GM19240 (cell line): ENCODE measurements at regions not wholly inside any gene's neighbourhood (a gene's known extent, or its start where the extent isn't known, plus 50 kb on each side); places are given as distances from the start of the nearest gene placed in this dataset.

Experiments
- DNase-seq: peaks from one replicate; pipeline ENCODE4 v3.0.0; 2011; ENCODE audit warnings: low spot score; ENCODE audit not compliant: insufficient read length

- no peak for DNase-seq
Measured at GRCh38 chr3:117507958-117508357, 798.4 kb downstream of the TUSC7 start.

- no peak for DNase-seq
Measured at GRCh38 chr3:117509858-117510257, 800.3 kb downstream of the TUSC7 start.

GRCh38 chr3:117510396-117510795, 800.8 kb downstream of the TUSC7 start:
- DNase-seq: no peak

- no peak for DNase-seq
Measured at GRCh38 chr3:117512975-117513374, 803.4 kb downstream of the TUSC7 start.

- no peak for DNase-seq
Measured at GRCh38 chr3:117515309-117515708, 805.7 kb downstream of the TUSC7 start.

- DNase-seq: no peak
Measured at GRCh38 chr3:117518364-117518763, 808.8 kb downstream of the TUSC7 start.

- DNase-seq: no peak
Measured at GRCh38 chr3:117519776-117520175, 810.2 kb downstream of the TUSC7 start.

GRCh38 chr3:117520582-117520981, 811.0 kb downstream of the TUSC7 start:
- no peak for DNase-seq

- DNase-seq: no peak
Measured at GRCh38 chr3:117523418-117523817, 813.8 kb downstream of the TUSC7 start.

GRCh38 chr3:117524890-117525289, 815.3 kb downstream of the TUSC7 start:
- DNase-seq: no peak

- peak; percentile 3 for DNase-seq
Measured at GRCh38 chr3:117526470-117527079, 817.0 kb downstream of the TUSC7 start.

GRCh38 chr3:117527346-117527745, 817.8 kb downstream of the TUSC7 start:
- DNase-seq: no peak

- DNase-seq: no peak
Measured at GRCh38 chr3:117528688-117529087, 819.1 kb downstream of the TUSC7 start.

GRCh38 chr3:117531078-117531767, 821.6 kb downstream of the TUSC7 start:
- DNase-seq: no peak

GRCh38 chr3:117532268-117532667, 822.7 kb downstream of the TUSC7 start:
- no peak for DNase-seq

- no peak for DNase-seq
Measured at GRCh38 chr3:117534138-117534537, 824.6 kb downstream of the TUSC7 start.

- DNase-seq: no peak
Measured at GRCh38 chr3:117536006-117536405, 826.4 kb downstream of the TUSC7 start.

- no peak for DNase-seq
Measured at GRCh38 chr3:117537949-117538348, 828.4 kb downstream of the TUSC7 start.

GRCh38 chr3:117539729-117540128, 830.1 kb downstream of the TUSC7 start:
- DNase-seq: no peak

GRCh38 chr3:117540597-117540996, 831.0 kb downstream of the TUSC7 start:
- no peak for DNase-seq

- no peak for DNase-seq
Measured at GRCh38 chr3:117541721-117542120, 832.1 kb downstream of the TUSC7 start.

- no peak for DNase-seq
Measured at GRCh38 chr3:117543521-117543920, 833.9 kb downstream of the TUSC7 start.

GRCh38 chr3:117545484-117545883, 835.9 kb downstream of the TUSC7 start:
- no peak for DNase-seq
